ENCODE measurements at regions not wholly inside any gene's neighbourhood (a gene's known extent, or its start where the extent isn't known, plus 50 kb on each side); places are given as distances from the start of the nearest gene placed in this dataset.

DNA sequence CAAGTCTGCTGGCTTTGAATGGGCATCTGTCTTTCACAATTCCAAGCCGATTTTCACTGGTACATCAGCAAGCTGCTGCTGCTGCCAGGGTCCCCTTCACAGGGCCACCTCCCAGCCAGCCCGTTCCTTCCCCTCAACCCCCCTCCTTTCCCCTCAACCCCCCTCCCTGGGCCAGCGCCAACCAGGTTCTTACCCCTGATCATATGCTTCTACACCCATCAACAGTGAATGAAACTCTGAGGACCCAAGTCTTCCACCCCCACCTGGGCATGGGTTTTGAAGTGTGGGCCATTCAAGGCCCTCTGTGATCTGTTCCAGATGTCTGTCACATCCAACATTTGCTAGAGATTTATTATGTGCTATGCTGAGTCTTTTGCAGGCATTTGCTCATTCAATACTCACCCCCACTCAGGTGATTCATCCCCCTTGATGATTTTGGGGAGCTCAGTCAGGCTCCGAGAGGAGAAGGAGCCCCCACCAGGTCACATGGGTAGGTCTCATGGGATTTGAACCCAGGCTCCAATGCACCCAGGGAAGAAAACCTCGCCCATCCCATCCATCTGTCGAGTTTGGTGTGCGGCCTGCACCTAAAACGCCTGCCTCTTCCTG lies 52.7 kb upstream of the FOXK1 start:
- Histone ChIP-seq H3K27ac (no peak overlapping the region), H3K27me3 (no peaks in the 10 kb centered on the region), H3K36me3 (no peaks in the 10 kb centered on the region), H3K4me3 (no peak overlapping the region), H3K4me1 (peaks cover 3% of the 10 kb centered on the region), H3K9ac (ENCODE audit: low read depth in 2 of 2, low read length in 2 of 2) (no peak overlapping the region), H3K9me3 (no peaks in the 10 kb centered on the region)
- TF ChIP-seq, protein P1, sequence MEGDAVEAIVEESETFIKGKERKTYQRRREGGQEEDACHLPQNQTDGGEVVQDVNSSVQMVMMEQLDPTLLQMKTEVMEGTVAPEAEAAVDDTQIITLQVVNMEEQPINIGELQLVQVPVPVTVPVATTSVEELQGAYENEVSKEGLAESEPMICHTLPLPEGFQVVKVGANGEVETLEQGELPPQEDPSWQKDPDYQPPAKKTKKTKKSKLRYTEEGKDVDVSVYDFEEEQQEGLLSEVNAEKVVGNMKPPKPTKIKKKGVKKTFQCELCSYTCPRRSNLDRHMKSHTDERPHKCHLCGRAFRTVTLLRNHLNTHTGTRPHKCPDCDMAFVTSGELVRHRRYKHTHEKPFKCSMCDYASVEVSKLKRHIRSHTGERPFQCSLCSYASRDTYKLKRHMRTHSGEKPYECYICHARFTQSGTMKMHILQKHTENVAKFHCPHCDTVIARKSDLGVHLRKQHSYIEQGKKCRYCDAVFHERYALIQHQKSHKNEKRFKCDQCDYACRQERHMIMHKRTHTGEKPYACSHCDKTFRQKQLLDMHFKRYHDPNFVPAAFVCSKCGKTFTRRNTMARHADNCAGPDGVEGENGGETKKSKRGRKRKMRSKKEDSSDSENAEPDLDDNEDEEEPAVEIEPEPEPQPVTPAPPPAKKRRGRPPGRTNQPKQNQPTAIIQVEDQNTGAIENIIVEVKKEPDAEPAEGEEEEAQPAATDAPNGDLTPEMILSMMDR (IDR thresholded peaks at IDR 0.05) = no peak
- no peak for DNase-seq
- intact Hi-C loops (cut with DNase I) = no loop called here

GRCh38 chr7:4631380-4632179 lies 50.5 kb upstream of the FOXK1 start:
- Histone ChIP-seq H3K9me3 (no peaks in the 10 kb centered on the region), H3K4me1 (peaks cover 3% of the 10 kb centered on the region), H3K4me3 (no peak overlapping the region), H3K27ac (peak overlapping the region; percentile 20), H3K9ac (ENCODE audit: low read depth in 2 of 2, low read length in 2 of 2) (peak overlapping the region in 1 of 2 donors; percentile 46), H3K27me3 (no peaks in the 10 kb centered on the region), H3K36me3 (no peaks in the 10 kb centered on the region)
- TF ChIP-seq, protein P1 (IDR thresholded peaks at IDR 0.05) = peak; percentile 58
- intact Hi-C loops (cut with DNase I) = no loop called here
- peak; percentile 81 for DNase-seq
